Osteoblast (primary cell): ENCODE measurements at regions not wholly inside any gene's neighbourhood (a gene's known extent, or its start where the extent isn't known, plus 50 kb on each side); places are given as distances from the start of the nearest gene placed in this dataset.

Source experiments
- DNase-seq: peaks from one replicate; pipeline ENCODE4 v3.0.0; 2011; ENCODE audit warnings: low spot score, mixed read lengths; ENCODE audit not compliant: insufficient read length; ENCODE audit errors: missing footprints
- H2AFZ ChIP-seq: 2 replicates; pipeline ENCODE4 v1.6.0; 2011; ENCODE audit warnings: mild to moderate bottlenecking, low read length
- H3K27ac ChIP-seq: 2 replicates; pipeline ENCODE4 v1.5.1; 2011; ENCODE audit warnings: mild to moderate bottlenecking, low read depth, low read length, moderate library complexity
- H3K27me3 ChIP-seq: 2 replicates; pipeline ENCODE4 v1.6.0; 2012; ENCODE audit warnings: mild to moderate bottlenecking, control low read depth, inconsistent platforms, low read length, moderate library complexity; ENCODE audit not compliant: insufficient read depth
- H3K36me3 ChIP-seq: 2 replicates; pipeline ENCODE4 v1.5.1; 2011; ENCODE audit warnings: mild to moderate bottlenecking, low read length, control low read depth, moderate library complexity; ENCODE audit not compliant: insufficient read depth
- H3K4me1 ChIP-seq: 2 replicates; pipeline ENCODE4 v1.5.1; 2011; ENCODE audit warnings: mild to moderate bottlenecking, low read length, control low read depth, moderate library complexity; ENCODE audit not compliant: insufficient read depth
- H3K4me2 ChIP-seq: 2 replicates; pipeline ENCODE4 v1.6.0; 2011; ENCODE audit warnings: mild to moderate bottlenecking, low read length; ENCODE audit not compliant: insufficient read depth
- H3K4me3 ChIP-seq: fragments of 200-600 bp; sonication (generic); 3 replicates; pipeline ENCODE4 v1.5.1; 2012; ENCODE audit warnings: mild to moderate bottlenecking, low read length, inconsistent platforms; ENCODE audit not compliant: insufficient read depth
- H3K79me2 ChIP-seq: 2 replicates; pipeline ENCODE4 v1.6.0; 2012; ENCODE audit warnings: mild to moderate bottlenecking, low read length, control low read depth, inconsistent platforms; ENCODE audit not compliant: insufficient read depth
- H3K9me3 ChIP-seq: 2 replicates; pipeline ENCODE4 v1.5.1; 2011; ENCODE audit warnings: low read depth, low read length, control low read depth
- H4K20me1 ChIP-seq: 2 replicates; pipeline ENCODE4 v1.6.0; 2012; ENCODE audit warnings: mild to moderate bottlenecking, low read length, control low read depth; ENCODE audit not compliant: insufficient read depth
- CTCF ChIP-seq: IDR thresholded peaks from 2 replicates; pipeline ENCODE4 v1.5.1; 2011; ENCODE audit warnings: mild to moderate bottlenecking, low read depth, low read length, moderate library complexity; ENCODE audit errors: extremely low read depth

DNA sequence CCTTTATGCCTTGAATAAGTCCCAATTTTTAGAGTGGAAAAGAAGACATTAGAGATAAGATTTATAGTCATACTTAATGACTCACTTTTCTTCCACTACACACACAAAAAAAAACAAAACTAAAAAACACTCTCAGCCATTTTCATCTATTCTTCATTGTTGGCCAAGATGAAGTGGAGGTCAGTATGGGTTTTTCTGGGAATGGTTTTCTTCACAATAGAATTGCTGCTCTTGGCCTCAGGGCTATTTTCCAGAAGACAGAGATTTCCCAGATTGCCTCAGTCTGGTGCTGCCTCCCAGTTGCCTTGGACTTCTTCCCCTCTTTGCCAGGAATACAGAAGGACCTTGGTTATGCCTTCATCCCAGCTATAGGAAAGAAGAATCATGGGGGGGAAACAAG, 463.7 kb downstream of the TMEM232 start:
- H3K79me2 ChIP-seq, result no peaks in the 10 kb centered on the region
- H3K27me3 ChIP-seq, result no peaks in the 10 kb centered on the region
- H3K36me3 ChIP-seq, result no peaks in the 10 kb centered on the region
- no peak for TF ChIP-seq CTCF
- no peak overlapping the region for H3K4me2 ChIP-seq
- no peak overlapping the region for H3K27ac ChIP-seq
- no peak for DNase-seq
- no peaks in the 10 kb centered on the region for H3K4me1 ChIP-seq
- no peaks in the 10 kb centered on the region for H4K20me1 ChIP-seq
- H3K9me3 ChIP-seq, result no peaks in the 10 kb centered on the region
- no peak overlapping the region for H2AFZ ChIP-seq
- H3K4me3 ChIP-seq, result no peak overlapping the region

DNA sequence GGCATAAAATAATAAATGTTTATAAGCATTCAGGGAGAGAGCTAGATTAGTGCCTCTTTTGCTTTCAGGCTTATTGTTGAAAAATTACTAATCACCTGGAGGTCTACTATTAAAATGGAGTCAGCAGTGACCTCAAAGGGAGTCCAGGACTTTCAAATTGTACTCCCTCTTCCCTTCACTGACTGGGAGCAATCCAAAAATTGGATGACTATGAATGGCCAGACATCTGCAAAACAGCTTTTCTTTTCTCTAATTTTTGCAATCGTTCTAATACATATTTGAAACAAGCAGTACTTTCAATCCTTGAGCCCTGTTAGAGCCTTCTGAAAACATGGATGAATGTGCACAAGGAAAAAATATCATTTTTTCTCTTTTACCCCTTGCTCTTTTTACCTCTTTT, 461.8 kb downstream of the TMEM232 start:
- H3K9me3 ChIP-seq, result no peaks in the 10 kb centered on the region
- no peak for TF ChIP-seq CTCF
- H3K79me2 ChIP-seq, result no peaks in the 10 kb centered on the region
- H3K4me2 ChIP-seq, result no peak overlapping the region
- no peaks in the 10 kb centered on the region for H3K27me3 ChIP-seq
- DNase-seq, result no peak
- no peak overlapping the region for H3K27ac ChIP-seq
- no peak overlapping the region for H3K4me3 ChIP-seq
- H3K4me1 ChIP-seq, result no peaks in the 10 kb centered on the region
- no peaks in the 10 kb centered on the region for H3K36me3 ChIP-seq
- no peak overlapping the region for H2AFZ ChIP-seq
- no peaks in the 10 kb centered on the region for H4K20me1 ChIP-seq

- Histone ChIP-seq H3K27me3 (no peaks in the 10 kb centered on the region), H3K4me2 (no peak overlapping the region), H3K27ac (no peak overlapping the region), H3K79me2 (no peaks in the 10 kb centered on the region), H4K20me1 (no peaks in the 10 kb centered on the region), H3K4me3 (no peak overlapping the region), H2AFZ (no peak overlapping the region), H3K4me1 (no peaks in the 10 kb centered on the region), H3K36me3 (no peaks in the 10 kb centered on the region), H3K9me3 (no peaks in the 10 kb centered on the region)
- no peak for TF ChIP-seq CTCF
- DNase-seq, result no peak
Measured at GRCh38 chr5:110265162-110265561, 461.3 kb downstream of the TMEM232 start.

GRCh38 chr5:110267714-110268113, 458.8 kb downstream of the TMEM232 start:
- Histone ChIP-seq H3K4me1 (no peaks in the 10 kb centered on the region), H4K20me1 (no peaks in the 10 kb centered on the region), H2AFZ (no peak overlapping the region), H3K36me3 (no peaks in the 10 kb centered on the region), H3K9me3 (no peaks in the 10 kb centered on the region), H3K27ac (no peak overlapping the region), H3K4me2 (no peak overlapping the region), H3K79me2 (no peaks in the 10 kb centered on the region), H3K27me3 (no peaks in the 10 kb centered on the region), H3K4me3 (no peak overlapping the region)
- DNase-seq, result no peak
- TF ChIP-seq CTCF, result no peak
